M059J (cell line): ENCODE measurements at regions not wholly inside any gene's neighbourhood (a gene's known extent, or its start where the extent isn't known, plus 50 kb on each side); places are given as distances from the start of the nearest gene placed in this dataset.
"Not testable (repeated sequence)": the region's sequence is repeated elsewhere in the genome, so short reads cannot be mapped to it uniquely, and the experiment has no call there.

Source experiments
- DNase-seq: peaks from one replicate; pipeline ENCODE4 v3.0.0-alpha.2; 2012; ENCODE audit warnings: low read depth

DNA sequence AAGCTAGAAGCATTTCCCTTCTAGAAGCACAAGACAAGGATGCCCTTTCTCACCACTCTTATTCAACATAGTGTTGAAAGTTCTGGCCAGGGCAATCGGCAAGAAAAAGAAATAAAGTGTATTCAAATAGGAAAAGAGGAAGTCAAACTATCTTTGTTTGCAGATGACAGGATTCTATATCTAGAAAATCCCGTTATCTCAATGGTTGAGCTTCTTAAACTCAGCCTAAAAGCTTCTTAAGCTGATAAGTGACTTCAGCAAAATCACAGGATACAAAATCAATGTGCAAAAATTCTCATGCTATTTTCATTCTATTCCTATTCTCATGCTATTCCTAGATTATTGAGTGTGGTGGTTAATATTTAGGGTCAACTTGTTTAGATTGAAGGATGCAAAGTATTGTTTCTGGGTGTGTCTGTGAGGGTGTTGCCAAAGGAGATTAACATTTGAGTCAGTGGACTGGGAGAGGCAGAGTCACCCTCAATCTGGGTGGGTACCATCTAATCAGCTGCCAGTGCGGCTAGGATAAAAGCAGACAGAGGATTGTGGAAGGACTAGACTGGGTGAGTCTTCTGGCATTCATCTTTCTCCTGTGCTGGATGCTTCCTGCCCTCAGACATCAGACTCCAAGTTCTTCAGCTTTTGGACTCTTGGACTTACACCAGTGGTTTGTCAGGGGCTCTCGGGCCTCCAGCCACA is 111.9 kb downstream of the LSMEM1 start:
- DNase-seq, result not testable (repeated sequence)

DNA sequence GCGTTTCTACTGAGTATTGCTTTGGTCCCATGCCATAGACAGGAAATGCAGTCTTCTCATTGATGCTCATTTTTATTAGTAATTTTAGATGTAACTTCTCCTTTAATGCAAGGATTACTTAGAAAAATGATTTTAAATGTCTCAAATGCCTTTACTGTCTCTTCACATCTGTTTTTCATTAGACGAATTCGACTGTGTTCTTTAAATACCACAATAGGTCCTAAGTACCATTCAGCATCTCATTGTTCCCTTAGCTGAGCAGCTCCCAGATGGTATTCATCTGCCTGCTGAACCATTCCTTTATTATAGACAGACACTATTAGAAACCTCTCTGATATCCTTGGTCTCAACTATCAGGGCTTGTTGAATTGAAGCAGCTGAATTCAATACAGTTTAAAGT is 113.6 kb downstream of the LSMEM1 start:
- DNase-seq, result no peak

DNA sequence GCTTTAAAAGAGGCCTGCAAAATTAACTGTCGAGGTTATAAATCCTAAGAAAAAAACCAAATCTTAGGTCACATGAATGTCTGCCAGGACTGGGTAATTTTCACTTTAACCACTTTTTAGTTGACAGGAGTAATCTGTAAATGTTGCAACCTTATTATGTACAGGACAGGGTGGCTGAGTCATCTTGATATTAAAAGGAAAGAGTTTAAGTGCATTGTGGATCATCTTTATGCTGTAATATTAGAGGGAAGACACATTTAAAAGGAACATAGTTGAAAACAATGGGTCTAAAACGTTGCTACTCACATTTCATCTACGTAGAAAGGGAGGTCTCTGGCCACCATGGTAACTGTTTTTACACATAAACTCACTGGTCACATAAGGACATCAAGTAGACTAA is 115.5 kb downstream of the LSMEM1 start:
- peak; percentile 16 for DNase-seq

DNA sequence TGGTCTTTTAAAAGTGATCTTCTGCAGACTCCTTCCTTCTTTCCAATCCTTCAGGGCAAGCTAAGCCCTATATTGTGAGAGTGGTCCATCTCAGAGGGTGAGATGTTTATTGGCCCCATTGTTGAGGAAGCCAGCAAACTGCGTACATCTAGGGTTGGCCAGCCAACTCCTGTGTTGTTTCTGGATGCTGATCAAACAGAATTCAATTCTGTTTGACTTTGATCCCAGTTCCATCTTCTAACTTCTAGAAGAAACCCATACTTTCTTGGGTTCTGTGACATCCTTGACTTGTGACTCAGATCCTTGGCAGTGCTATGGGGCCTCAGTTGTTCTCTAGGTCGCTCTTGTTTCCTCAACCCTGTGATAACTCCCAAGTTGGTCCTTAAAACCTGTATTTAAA is 116.2 kb downstream of the LSMEM1 start:
- no peak for DNase-seq

DNA sequence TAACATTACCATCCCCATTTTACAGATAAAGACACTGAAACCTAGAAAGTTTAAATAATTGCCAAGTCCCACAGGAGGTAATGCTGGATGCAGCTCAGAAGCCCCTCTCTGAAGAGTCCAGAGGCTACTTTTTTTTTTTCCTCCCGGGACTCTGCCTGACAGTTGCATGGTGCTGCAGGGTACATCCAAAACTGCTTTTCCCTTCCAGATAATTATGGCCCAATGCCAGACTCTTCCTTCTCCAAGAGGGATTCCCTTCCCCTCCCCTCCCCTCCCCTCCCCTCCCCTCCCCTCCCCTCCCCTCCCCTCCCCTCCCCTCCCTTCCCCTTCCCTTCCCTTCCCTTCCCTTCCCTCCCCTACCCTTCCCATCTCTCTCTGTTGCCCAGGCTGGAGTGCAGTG is 122.9 kb downstream of the LSMEM1 start:
- DNase-seq, result no peak

DNA sequence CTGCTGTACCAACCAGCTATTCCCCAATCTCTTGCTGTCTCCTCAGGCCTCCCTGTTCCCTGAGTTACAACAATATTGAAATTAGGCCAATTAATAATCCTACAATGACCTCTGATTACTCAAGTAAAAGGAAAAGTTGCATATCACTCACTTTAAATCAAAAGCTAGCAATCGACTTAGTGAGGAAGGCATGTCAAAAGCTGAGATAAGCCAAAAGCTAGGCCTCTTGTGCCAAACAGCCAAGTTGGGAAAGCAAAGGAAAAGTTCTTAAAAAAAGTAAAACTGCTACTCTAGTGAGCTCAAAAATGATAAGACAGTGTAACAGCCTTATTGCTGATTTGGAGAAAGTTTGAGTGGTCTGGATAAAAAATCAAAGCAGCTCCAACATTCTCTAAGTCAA is 129.8 kb downstream of the LSMEM1 start:
- no peak for DNase-seq

DNA sequence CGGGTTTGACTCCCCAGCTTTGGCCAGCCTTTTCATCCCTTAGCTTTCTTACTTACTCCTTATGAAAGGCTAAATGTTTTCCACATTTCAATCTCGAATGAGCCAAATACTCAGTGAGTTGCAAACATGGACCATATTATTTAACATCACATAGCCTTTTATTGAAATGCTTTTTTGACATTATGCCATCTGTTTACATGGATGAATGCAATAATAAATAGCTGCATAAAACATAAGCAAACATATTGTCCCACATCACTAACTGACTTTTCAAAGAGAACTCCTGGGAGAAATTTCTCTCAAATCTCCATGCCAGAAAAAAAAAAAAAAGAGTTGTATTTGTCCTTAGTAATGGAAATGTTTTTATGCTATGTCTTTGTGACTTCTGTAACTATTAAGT is 134.9 kb downstream of the LSMEM1 start:
- no peak for DNase-seq

DNA sequence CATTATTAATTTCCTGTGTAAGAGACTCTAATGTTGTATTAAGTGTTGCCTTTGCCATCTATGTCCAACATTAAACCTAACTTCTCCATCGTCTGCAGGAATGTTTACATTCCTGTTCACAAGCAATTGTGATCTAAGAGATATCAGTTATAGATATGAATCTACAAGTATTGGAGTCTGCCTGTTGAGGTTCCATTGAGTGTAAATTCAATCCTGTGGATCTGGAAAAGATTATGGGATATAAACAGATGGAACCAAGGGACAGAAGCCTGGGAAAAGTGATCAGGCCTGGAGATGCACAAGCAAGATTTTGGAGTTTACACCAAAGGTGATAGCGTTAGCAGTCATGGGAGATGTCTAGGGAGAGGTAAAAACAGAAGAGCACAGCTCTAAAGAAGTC is 135.5 kb downstream of the LSMEM1 start:
- DNase-seq, result no peak

DNA sequence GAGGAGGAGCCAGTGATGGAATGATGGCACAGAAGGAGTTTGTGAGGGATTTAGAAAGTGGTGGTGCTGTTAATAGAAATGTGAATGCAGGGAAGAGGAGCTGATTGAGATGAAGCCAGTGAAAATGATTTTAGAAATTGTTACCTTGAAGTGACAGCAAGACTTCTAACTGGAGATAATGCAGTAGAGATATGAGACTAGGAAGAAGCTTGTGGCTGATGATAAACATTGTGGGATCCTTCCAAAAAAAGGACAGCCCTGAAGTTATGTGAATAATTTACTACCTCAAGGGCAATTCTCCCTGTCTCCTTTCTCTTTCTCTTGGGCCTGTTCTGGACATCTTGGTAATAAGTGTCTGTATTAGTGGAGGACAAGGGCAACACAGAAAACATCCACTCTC is 138.6 kb downstream of the LSMEM1 start:
- no peak for DNase-seq

DNA sequence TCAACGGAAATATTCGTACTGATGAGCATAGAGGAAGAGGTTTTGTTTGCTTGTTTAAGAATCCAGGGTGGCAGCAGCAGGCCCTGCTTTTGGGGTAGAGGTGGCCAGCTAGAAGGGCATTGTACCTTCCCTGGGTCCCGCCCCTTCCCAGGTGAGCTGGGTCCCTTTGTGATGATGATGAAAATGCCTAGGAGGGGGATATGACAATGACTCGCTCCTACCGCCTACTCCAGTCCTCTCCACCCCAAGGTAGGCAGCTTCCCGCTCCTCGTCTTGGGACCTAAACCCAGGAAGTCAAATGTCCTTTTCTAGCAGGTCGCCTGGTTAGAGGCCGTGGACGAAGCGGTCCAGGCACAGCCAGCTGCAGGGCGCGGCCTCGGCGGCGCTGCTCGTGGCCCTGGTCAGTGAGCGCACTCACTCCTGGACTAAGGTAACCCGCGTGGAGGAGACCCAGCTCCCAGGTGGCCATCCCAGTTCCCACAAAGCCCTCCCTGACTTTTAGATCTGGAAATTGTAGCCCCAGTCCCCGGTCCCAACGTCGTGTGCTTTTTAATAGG is 141.4 kb downstream of the LSMEM1 start:
- no peak for DNase-seq

DNA sequence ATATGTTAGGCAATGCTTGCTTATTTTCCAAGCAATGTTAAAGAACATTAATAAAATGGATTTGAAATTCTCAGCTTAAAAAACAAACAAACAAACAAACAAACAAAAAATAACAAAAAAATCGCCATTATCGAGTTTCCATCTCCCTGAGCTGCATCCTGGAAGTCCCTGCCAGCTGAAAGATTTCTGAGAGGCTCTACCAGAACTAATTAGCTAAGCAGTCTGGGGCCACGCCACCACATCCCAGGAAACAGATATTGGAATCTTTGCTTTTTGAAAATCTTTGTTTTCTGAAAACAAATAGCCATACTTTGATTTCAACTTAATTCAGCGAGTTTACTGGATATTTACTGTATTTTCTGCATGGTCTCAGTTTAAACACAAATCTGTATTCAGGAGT is 143.6 kb downstream of the LSMEM1 start:
- no peak for DNase-seq

DNA sequence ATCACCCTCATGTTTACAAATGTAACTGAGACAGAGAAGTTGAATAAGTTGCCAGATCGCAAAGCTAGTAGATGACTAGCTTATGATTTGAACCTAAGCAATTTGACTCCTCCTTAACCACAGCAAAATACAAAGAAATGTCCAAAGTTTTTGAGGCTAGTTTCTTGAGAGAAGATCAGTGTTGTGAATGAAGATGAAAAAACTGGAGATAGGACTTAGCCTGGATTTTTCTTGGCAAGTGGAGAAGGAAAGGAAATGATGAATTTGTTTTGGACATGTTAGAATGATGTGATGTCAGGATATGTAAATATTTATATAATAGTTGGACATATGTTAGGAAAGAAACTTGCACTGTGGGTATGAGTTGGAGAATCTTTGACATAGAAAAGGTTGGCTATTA is 149.8 kb downstream of the LSMEM1 start:
- DNase-seq, result no peak

DNA sequence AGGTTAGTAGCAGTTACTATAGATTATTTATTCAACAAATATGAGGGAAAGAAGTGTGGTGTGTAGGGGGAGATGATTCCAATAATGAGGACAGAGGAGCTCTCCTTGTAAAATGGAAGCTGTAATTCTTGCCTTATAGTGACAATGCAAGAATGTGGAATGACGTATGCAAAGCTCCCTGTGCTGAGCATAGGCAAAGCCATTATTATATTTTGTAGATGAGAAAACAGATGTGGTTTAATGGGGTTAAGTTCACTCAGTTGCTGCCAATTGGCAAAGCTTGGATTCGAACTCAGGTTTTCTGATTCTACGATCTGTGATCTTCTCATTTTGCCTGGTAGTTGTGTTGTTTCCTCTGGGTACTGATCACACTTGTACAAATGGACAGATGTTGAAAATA is 153.3 kb downstream of the LSMEM1 start:
- no peak for DNase-seq

DNA sequence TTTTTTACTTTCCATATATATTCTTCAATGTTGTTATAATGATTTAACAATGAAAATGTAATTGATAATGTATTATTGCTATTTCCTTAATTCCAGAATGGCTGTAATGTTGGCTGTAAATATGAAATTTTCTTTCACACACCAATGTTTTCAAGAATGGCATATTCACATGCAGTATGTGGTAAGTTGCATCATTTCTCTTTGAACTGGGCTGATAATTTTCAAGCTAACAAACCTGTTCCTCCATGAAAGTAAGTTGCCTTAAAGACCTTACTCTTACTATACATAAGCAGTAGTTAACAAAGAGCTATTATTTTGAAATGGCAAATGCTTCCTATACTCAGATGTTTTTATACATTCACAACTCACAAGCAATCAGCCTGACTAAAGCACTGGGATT is 154.5 kb downstream of the TMEM168 start:
- DNase-seq, result no peak

DNA sequence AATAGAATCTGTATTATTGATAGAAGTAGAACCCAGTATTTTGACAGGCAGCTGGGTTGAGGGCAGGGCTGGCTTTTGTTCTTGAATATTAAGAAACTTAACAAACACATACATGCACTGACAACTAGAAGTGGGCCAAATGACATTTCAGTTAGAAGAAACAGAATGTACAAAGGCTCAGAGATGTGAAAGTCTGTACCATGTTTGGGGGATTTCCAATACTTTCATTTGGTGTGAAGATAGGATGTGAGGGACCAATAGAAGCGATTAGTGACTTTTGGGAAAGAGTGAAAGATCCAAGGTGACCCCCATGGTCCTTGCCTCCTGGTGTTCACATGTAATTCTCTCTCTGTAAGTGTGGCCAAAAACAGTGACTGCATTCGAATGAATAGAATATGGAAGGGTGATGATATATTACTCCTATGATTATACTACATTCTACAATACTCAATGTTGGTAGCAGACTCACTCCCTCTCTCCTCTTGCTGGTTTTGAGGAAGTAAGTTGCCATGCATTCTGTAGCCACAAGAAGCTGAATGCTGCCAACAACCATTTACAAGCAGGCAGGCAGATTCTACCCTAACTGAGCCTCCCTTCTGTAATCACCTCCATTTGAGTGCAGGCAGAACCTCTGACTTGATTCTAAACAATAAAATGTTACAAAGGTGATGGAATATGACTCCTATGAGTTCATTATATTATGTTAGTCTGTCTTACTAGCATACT is 151.4 kb downstream of the TMEM168 start:
- DNase-seq, result no peak

DNA sequence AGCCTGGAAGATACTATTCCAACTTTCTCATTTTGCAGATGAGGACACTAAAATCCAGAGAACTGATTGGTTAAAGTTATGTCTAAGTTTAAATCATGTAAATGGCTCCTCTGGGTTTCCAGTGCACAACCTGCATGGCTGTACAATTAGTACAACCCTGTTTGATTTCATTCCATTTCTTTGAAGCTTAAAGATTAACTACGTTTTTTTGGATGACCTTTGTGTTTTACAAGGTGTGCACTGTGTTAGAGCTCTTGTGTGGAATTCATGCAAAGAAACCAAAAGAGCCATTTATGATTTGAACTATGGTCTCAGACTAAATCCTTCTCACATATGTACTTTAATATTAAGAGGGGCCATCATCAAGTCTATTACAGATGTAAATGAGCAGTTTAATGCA is 149.5 kb downstream of the TMEM168 start:
- no peak for DNase-seq

DNA sequence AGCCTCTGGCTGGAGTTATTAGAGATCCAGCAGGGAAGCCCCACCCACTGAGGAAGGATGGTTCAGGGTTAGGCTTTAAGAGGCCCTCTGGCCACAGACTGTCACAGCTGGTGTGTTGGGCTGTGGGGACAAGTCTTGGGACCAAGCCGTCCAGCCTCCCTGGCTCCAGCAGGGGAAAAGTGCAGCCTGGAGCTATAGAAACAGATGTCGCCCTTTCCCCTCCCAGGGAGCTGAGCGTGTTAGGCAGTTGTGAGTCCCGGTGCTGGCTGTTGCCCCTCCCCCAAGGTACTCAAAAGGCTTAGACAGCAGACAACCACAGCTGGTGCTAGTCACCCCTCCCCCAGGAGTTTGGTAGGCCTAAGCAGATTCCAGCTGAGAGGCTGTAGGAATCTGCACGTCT is 143.4 kb downstream of the TMEM168 start:
- DNase-seq, result no peak

DNA sequence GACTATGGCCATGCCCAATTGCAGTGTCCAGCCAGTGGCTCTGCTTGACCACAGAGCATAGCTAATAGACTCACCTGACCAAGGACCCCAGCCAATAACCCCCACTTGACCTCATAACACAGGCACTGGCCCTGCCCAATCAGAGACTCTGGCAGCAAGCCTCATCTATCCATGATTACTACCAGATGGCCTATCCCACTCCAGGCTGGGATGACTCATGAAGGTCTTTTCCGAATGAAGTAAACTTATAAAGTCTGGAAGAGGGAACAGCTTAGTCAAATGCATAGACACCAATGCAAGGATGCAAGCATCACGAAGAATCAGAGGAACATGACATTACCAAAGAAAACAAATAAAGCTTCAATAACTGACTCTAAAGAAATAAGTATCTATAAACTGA is 141.4 kb downstream of the TMEM168 start:
- no peak for DNase-seq

DNA sequence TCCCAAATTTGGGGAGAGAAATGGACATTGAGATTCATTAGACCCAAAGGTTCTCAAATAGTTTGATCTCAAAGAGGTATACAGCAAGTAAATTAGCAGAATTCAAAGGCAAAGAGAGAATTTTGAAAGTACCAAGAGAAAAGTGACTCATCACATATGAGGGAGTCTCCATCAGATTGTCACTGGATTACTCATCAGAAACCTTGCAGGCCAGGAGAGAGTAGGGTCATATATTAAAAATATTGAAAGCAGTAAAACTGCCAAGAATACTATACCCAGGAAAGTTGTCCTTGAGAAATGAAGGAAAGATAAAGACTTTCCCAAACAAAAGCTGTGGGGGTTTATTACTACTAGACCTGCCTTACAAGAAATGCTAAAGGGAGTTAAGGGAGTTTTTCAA is 140.6 kb downstream of the TMEM168 start:
- DNase-seq, result peak; percentile 30

DNA sequence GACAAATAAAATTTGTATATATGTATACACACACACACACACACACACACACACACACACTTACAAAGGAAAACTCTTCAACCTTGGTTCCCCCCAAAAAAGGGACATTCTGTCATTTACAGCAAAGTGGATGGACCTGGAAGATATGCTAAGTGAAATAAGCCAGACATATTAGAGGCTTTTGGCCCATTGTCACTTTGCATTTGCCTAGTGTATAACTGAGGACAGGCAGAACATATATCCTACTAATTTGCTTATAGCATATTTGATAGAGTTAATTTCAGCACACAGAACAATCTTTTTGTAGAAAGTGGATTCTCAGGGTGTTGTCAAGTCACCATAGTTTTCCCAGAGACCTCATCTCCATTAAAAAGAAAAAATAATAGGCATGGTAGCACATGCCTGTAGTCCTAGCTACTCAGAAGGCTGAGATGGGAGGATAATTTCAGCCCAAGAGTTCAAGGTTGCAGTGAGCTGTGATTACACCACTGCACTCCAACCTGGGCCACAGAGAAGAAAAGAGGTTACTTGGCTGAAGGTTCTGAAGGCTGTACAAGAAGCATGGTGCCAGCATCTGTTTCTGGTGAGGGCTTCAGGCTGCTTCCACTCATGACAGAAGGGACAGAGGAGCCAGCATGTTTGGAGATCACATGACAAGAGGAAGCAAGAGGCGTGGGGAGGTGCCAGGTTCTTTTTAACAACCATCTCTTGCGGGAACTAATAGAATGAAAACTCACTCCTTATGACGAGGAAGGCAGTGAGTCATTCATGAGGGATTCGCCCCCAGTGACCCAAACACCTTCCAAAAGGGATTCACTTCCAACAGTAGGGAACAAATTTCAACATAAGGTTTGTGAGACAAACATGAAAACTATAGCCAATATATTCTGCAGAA is 135.6 kb downstream of the TMEM168 start:
- peak; percentile 39 for DNase-seq

DNA sequence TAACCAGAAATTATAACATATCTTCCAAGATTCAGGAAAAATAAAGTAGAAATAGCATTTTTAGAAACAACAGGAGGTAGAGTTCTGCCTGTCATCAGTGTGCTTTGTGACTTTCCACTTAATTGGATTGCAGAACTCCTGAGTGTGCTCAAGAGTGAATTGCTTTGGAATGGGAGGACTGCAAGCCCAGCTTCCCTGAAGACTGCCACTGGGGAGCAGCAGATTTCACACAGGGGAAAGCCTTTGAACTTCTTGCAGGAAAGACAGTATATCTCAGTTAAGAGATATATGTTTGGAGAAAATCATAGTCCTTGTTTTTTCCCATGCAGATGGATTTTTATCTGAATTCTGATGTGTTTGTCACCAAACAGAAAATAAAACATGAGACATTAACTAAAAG is 124.5 kb downstream of the TMEM168 start:
- no peak for DNase-seq

DNA sequence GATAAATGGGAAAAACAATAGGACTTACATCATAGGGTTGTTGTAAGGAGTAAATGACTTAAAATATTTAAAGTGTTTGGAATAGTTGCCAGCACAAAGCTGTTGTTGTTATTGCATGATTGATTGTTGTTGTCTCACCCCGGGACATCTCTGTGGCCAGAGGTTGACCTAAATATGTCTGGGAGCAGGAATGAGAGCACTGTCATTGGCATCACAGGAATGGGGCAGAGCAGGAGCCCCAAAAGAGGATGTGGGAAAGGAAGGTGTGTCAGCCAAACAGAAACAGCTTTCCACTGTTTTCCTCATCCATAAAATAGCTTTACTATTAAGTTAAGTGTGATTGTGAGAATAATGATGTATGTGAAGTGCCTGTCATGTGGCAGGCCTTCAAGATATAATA is 121.6 kb downstream of the TMEM168 start:
- DNase-seq, result no peak
